ENCODE measurements at regions not wholly inside any gene's neighbourhood (a gene's known extent, or its start where the extent isn't known, plus 50 kb on each side); places are given as distances from the start of the nearest gene placed in this dataset.

GRCh38 chr2:128867311-128867710 is 548.6 kb upstream of the HS6ST1 start:
- Histone ChIP-seq H3K4me2 (ENCODE audit: insufficient read depth, low read length) (no peak overlapping the region), H3K4me3 (no peak overlapping the region), H3K27me3 (ENCODE audit: control insufficient read depth in 2 of 2, insufficient read depth in 2 of 2, low read length in 2 of 2) (0 out of 5 replicates have a peak, but pooled peaks cover 0 to 4% of the 10 kb centered on the region in 2 experiments), H3K4me1 (replicated peaks in 1 of 2; ENCODE audit: control insufficient read depth in 2 of 2, insufficient read depth in 2 of 2, low read length in 2 of 2) (no peaks in the 10 kb centered on the region), H3K9me3 (replicated peaks; ENCODE audit: control insufficient read depth, insufficient read depth, low read depth, low read length) (no peaks in the 10 kb centered on the region), H3K27ac (ENCODE audit: extremely low read depth, low read depth, low read length) (no peak overlapping the region), H2AFZ (ENCODE audit: low read depth, low read length) (no peak overlapping the region), H3K79me2 (ENCODE audit: control insufficient read depth, insufficient read depth, low read length) (no peaks in the 10 kb centered on the region), H3K9ac (ENCODE audit: insufficient read depth in 1 of 2, low read depth in 2 of 2, low read length in 2 of 2) (no peak overlapping the region), H3K36me3 (ENCODE audit: control insufficient read depth, insufficient read depth, low read length) (no peaks in the 10 kb centered on the region), H3K9me1 (ENCODE audit: control insufficient read depth, insufficient read depth, low read length) (no peaks in the 10 kb centered on the region), H4K20me1 (replicated peaks; ENCODE audit: control insufficient read depth, insufficient read depth, low read length) (no peaks in the 10 kb centered on the region)
- POLR2A ChIA-PET: no interaction called here
- BruUV-seq (replicated peaks): no TSS peak
- WGBS (ENCODE audit: insufficient coverage, low coverage, missing lambda C conversion rate): 0% methylated on average over 9 of the region's 9 CpGs
- ATAC-seq (no peak), FAIRE-seq (peak; percentile 32), DNase-seq (ENCODE audit: extremely low read depth in 1 of 4, low spot score in 3 of 4) (peak in 1 of 4 experiments; percentile 4)
- CTCF ChIA-PET (ENCODE audit: low intra/inter-chr PET ratio): interaction anchor here (0.5 kb wide), 1 partner anchor 200 kb away, joined by 3 read pairs; no protein-coding TSS in a partner anchor
- in situ Hi-C loops (cut with MboI) (no loop called here), intact Hi-C loops (cut with micrococcal nuclease) (no loop called here)
- TF ChIP-seq MAFG (tag; conservative IDR thresholded peaks at IDR 0.05): no peak
- TF ChIP-seq, protein P1, sequence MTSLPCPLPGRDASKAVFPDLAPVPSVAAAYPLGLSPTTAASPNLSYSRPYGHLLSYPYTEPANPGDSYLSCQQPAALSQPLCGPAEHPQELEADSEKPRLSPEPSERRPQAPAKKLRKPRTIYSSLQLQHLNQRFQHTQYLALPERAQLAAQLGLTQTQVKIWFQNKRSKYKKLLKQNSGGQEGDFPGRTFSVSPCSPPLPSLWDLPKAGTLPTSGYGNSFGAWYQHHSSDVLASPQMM (CRISPR knock-in tag; IDR thresholded peaks at IDR 0.05): no peak
- no peak for TF ChIP-seq MYNN (IDR thresholded peaks at IDR 0.05)
- TF ChIP-seq MYNN (CRISPR knock-in tag; IDR thresholded peaks at IDR 0.05): no peak
- TF ChIP-seq, protein P2, sequence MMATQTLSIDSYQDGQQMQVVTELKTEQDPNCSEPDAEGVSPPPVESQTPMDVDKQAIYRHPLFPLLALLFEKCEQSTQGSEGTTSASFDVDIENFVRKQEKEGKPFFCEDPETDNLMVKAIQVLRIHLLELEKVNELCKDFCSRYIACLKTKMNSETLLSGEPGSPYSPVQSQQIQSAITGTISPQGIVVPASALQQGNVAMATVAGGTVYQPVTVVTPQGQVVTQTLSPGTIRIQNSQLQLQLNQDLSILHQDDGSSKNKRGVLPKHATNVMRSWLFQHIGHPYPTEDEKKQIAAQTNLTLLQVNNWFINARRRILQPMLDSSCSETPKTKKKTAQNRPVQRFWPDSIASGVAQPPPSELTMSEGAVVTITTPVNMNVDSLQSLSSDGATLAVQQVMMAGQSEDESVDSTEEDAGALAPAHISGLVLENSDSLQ (IDR thresholded peaks at IDR 0.05): peak; percentile 81
- no peak for TF ChIP-seq RB1 (IDR thresholded peaks at IDR 0.05; ENCODE audit: low read depth)
- TF ChIP-seq, protein P3, sequence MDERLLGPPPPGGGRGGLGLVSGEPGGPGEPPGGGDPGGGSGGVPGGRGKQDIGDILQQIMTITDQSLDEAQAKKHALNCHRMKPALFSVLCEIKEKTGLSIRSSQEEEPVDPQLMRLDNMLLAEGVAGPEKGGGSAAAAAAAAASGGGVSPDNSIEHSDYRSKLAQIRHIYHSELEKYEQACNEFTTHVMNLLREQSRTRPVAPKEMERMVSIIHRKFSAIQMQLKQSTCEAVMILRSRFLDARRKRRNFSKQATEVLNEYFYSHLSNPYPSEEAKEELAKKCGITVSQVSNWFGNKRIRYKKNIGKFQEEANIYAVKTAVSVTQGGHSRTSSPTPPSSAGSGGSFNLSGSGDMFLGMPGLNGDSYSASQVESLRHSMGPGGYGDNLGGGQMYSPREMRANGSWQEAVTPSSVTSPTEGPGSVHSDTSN (CRISPR knock-in tag; IDR thresholded peaks at IDR 0.05; ENCODE audit: low read depth): no peak
- TF ChIP-seq, protein P3 (tag; conservative IDR thresholded peaks at IDR 0.05; ENCODE audit: low read depth): peak; percentile 93
- no peak for TF ChIP-seq LARP7 (IDR thresholded peaks at IDR 0.05)
- TF ChIP-seq MEIS2 (IDR thresholded peaks at IDR 0.05; ENCODE audit: partially characterized antibody): peak; percentile 88
